Peyer's patch (tissue), 4 donors: ENCODE measurements at regions not wholly inside any gene's neighbourhood (a gene's known extent, or its start where the extent isn't known, plus 50 kb on each side); places are given as distances from the start of the nearest gene placed in this dataset.

ENCODE experiments used
- POLR2A ChIP-seq, 2 donors: fragments of 450-650 bp; IDR thresholded peaks; one replicate each; pipeline ENCODE4 v1.5.1; 2017; ENCODE audit warnings: antibody characterized with exemption in 2 of 2, mild to moderate bottlenecking in 2 of 2, moderate library complexity in 2 of 2
- TF ChIP-seq, protein P1 (sequence below), 6 experiments: fragments of 450-650 bp in 4 of 6; fragments of 200-600 bp in 2 of 6; sonication (generic) in 1 of 6; IDR thresholded peaks; one replicate each; pipeline ENCODE4 v1.5.1; 2017 to 2019; ENCODE audit warnings: antibody characterized with exemption in 6 of 6, mild to moderate bottlenecking in 3 of 6, moderate library complexity in 1 of 6

- TF ChIP-seq, protein P1, sequence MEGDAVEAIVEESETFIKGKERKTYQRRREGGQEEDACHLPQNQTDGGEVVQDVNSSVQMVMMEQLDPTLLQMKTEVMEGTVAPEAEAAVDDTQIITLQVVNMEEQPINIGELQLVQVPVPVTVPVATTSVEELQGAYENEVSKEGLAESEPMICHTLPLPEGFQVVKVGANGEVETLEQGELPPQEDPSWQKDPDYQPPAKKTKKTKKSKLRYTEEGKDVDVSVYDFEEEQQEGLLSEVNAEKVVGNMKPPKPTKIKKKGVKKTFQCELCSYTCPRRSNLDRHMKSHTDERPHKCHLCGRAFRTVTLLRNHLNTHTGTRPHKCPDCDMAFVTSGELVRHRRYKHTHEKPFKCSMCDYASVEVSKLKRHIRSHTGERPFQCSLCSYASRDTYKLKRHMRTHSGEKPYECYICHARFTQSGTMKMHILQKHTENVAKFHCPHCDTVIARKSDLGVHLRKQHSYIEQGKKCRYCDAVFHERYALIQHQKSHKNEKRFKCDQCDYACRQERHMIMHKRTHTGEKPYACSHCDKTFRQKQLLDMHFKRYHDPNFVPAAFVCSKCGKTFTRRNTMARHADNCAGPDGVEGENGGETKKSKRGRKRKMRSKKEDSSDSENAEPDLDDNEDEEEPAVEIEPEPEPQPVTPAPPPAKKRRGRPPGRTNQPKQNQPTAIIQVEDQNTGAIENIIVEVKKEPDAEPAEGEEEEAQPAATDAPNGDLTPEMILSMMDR (IDR thresholded peaks at IDR 0.05) = no peak
- no peak for TF ChIP-seq POLR2A (IDR thresholded peaks at IDR 0.05)
These were observed 200.4 kb upstream of the SH3BP4 start for GRCh38 chr2:234751275-234751973.
